Activated naive CD8-positive, alpha-beta T cell treated with anti-CD3 and anti-CD28 coated beads, Interleukin-2, amount 10 ng/mL, durations not matched to agents 7 days and 5 days (primary cell): ENCODE measurements at regions not wholly inside any gene's neighbourhood (a gene's known extent, or its start where the extent isn't known, plus 50 kb on each side); places are given as distances from the start of the nearest gene placed in this dataset.

Experiments
- ATAC-seq: fragments of 150-1000 bp; cut with Tn5 transposase; one replicate; pipeline ENCODE4 v1.10.0; 2021; ENCODE audit warnings: low read depth, moderate library complexity
- POLR2A ChIA-PET: fragments of 350-600 bp; sonication (Branson Sonifier 250); formaldehyde crosslinking; loops from one replicate; lab custom pipeline; 2021; ENCODE audit warnings: antibody characterized with exemption; lab: Charles Lee
- DNase-seq: peaks from one replicate; pipeline ENCODE4 v3.0.0; 2021
- H3K27ac Mint-ChIP-seq: one replicate; pipeline ENCODE4 v1.8.0; 2022; ENCODE audit warnings: mild to moderate bottlenecking, mixed read lengths
- H3K27me3 Mint-ChIP-seq: one replicate; pipeline ENCODE4 v1.8.0; 2022; ENCODE audit warnings: mild to moderate bottlenecking, moderate library complexity, mixed read lengths
- H3K36me3 Mint-ChIP-seq: one replicate; pipeline ENCODE4 v1.8.0; 2021; ENCODE audit warnings: mild to moderate bottlenecking, mixed read lengths
- H3K4me1 Mint-ChIP-seq: one replicate; pipeline ENCODE4 v1.8.0; 2021; ENCODE audit warnings: mixed read lengths
- H3K4me3 Mint-ChIP-seq: one replicate; pipeline ENCODE4 v1.8.0; 2022; ENCODE audit warnings: mild to moderate bottlenecking, moderate library complexity, mixed read lengths
- H3K9me3 Mint-ChIP-seq: one replicate; pipeline ENCODE4 v1.8.0; 2021; ENCODE audit warnings: mixed read lengths

DNA sequence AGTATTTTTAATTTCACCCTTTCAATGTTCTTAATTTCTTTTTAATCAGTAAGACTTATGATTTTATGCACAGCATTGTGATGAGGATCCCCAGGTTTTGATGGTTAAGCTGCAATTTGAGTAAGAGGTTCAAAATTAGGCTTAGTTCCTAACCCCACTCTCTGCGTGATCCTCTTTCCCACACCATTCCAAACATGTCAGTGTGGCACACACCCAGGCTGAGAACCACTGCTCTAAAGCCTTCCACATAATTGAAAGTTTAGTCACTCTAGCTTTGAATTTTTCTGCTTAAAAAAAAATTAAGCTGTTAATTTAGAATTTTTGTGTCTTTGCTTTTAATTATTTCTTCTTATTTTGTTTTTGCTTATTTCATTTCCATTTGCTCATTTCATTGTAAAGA, 68.8 kb upstream of the SLC7A11 start:
- ATAC-seq (no peak), DNase-seq (no peak)
- H3K27me3 Mint-ChIP-seq: no peaks in the 10 kb centered on the region
- H3K36me3 Mint-ChIP-seq: no peaks in the 10 kb centered on the region
- H3K4me3 Mint-ChIP-seq: no peak overlapping the region
- H3K9me3 Mint-ChIP-seq: no peaks in the 10 kb centered on the region
- H3K4me1 Mint-ChIP-seq: no peaks in the 10 kb centered on the region
- no peak overlapping the region for H3K27ac Mint-ChIP-seq
- POLR2A ChIA-PET: no interaction called here

DNA sequence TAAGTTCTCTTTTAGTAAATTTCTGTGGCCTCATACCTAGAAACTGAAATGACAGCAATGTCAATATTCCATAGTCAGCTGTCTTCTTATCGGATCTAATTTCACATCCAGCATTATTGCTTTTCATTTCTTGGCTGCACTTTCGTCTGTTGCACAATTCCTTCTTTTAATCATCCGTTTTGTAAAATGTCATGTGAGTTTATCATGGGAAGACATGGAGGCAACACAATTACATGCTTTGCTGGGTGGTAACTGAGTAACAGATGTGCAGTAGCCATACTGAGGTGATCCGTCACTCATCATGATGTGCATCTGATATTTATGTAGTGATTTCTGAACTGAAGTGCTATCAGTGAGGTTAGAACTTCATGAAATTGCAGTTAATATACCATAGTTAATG, 68.3 kb upstream of the SLC7A11 start:
- Mint-ChIP-seq H3K9me3 (no peaks in the 10 kb centered on the region), H3K4me1 (no peaks in the 10 kb centered on the region), H3K27me3 (no peaks in the 10 kb centered on the region), H3K36me3 (no peaks in the 10 kb centered on the region), H3K4me3 (no peak overlapping the region), H3K27ac (no peak overlapping the region)
- POLR2A ChIA-PET: no interaction called here
- DNase-seq (no peak), ATAC-seq (no peak)

DNA sequence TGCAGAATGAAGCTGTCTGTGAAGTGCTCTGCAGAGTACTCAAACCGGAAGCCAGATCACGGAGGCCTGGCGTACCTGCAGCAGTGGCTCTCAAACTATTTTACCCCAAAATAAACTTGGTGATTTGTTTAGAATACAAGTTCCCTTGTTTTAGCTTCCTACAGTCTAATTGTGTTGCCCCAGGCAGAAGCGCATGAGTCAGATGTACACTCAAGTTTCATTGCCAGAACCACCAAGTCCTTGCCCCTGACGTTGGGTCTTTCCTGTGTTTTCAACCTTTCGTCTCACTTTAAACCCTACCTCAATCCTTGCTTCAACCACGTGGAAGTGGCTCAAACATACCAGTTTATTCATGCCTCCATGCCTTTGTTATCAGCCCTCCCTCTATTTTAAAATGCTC, 66.2 kb upstream of the SLC7A11 start:
- H3K36me3 Mint-ChIP-seq: no peaks in the 10 kb centered on the region
- ATAC-seq (no peak), DNase-seq (no peak)
- no peaks in the 10 kb centered on the region for H3K4me1 Mint-ChIP-seq
- no peaks in the 10 kb centered on the region for H3K9me3 Mint-ChIP-seq
- no peaks in the 10 kb centered on the region for H3K27me3 Mint-ChIP-seq
- POLR2A ChIA-PET: no interaction called here
- H3K27ac Mint-ChIP-seq: no peak overlapping the region
- no peak overlapping the region for H3K4me3 Mint-ChIP-seq

DNA sequence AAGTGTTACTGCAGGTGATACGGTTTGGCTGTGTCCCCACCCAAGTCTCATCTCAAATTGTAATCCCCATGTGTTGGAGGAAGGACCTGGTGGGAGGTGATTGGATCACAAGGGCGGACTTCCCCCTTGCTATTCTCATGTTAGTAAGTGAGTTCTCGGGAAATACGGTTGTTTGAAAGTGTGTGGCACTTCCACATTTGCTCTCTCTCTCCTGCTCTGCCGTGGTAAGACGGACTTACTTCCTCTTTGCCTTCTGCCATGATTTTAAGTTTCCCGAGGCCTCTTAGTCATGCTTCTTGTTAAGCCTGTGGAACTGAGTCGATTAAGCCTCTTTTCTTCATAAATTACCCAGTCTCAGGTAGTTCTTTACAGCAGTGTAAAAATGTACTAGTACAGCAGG, 65.2 kb upstream of the SLC7A11 start:
- ATAC-seq (no peak), DNase-seq (no peak)
- POLR2A ChIA-PET: no interaction called here
- Mint-ChIP-seq H3K4me3 (no peak overlapping the region), H3K4me1 (no peaks in the 10 kb centered on the region), H3K27me3 (no peaks in the 10 kb centered on the region), H3K27ac (no peak overlapping the region), H3K36me3 (no peaks in the 10 kb centered on the region), H3K9me3 (no peaks in the 10 kb centered on the region)

DNA sequence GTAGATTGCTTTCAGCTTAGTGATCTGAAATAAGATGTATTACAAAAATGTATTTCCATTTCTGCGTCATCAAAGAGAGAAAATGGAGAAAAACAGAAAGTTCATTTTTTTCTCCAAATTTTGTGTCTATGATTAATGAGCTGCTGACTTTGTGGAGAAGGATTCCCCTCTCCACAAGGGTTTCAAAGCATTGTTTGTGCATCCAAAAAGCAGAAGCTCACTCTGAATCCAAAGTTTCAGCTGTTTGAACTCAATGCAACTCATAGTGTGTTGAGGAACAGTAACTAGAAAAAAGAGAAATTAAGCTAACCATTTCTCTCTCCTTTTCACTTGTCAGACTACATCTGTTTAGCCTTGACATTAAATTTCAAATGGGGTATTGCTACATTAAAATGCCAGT, 62.9 kb upstream of the SLC7A11 start:
- no peak overlapping the region for H3K4me3 Mint-ChIP-seq
- ATAC-seq (no peak), DNase-seq (no peak)
- POLR2A ChIA-PET: no interaction called here
- peaks cover 2% of the 10 kb centered on the region for H3K27me3 Mint-ChIP-seq
- no peak overlapping the region for H3K27ac Mint-ChIP-seq
- no peaks in the 10 kb centered on the region for H3K9me3 Mint-ChIP-seq
- no peaks in the 10 kb centered on the region for H3K36me3 Mint-ChIP-seq
- no peaks in the 10 kb centered on the region for H3K4me1 Mint-ChIP-seq

DNA sequence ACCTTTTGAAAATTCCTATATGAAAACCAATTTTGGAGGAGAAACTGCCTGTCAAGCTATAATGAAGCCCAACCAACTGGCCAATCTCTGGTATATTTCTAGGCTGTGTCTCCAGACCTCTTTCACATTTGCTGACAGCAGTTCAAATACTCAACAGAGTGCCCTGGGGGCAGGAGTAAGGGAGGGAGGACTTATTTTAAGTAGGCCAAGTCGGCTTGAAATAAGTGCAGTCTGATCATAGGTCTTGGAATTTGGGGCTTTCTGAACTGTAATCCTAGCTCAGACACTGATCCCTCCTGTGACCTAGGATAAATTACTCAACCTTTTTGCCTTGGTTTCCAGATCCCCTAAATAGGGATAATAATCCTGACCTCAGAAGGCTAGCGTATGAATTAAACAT, 59.4 kb upstream of the SLC7A11 start:
- Mint-ChIP-seq H3K27ac (no peak overlapping the region), H3K4me1 (no peaks in the 10 kb centered on the region), H3K27me3 (peaks cover 2% of the 10 kb centered on the region), H3K4me3 (no peak overlapping the region), H3K36me3 (no peaks in the 10 kb centered on the region), H3K9me3 (no peaks in the 10 kb centered on the region)
- DNase-seq (no peak), ATAC-seq (no peak)
- POLR2A ChIA-PET: no interaction called here

DNA sequence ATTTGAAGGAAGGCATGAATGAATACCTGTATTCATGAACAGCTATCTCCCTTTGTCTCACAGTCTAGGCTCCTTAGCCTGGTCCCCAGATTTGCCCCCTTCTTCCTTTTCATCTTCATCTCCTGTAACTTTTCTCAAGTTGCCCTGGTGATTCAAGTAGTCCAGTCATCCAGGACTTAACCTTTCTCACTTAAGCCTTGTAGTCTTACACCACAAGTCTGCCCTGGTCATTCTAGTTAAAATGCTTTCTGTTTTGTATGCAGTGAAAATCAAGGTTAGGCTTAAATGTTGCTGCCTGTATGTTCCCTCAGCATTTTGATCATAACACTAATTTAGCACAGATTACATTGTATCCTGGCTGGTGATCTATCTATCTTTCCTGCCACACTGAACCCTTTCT, 58.5 kb upstream of the SLC7A11 start:
- Mint-ChIP-seq H3K27me3 (peaks cover 2% of the 10 kb centered on the region), H3K27ac (no peak overlapping the region), H3K36me3 (no peaks in the 10 kb centered on the region), H3K4me3 (no peak overlapping the region), H3K4me1 (no peaks in the 10 kb centered on the region), H3K9me3 (no peaks in the 10 kb centered on the region)
- ATAC-seq (no peak), DNase-seq (no peak)
- POLR2A ChIA-PET: no interaction called here

DNA sequence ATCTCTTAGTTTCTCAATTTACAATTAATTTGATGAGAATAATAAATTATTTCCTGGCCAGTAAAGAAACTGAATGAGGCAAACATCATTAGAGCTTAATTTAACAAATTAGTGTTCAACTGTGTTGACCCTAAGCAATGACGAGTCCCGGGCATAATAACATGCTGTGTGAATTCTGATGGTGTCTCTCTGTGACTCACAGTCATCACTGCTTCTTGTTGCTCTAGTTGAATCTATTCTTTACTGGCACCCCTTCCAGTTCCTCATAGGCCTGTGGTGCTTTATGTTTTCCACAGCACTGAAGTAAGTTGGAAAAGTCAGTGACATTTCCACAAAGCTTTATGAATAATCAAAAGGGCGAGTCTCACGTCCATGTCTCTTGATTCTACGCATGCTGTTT, 57.7 kb upstream of the SLC7A11 start:
- no peak overlapping the region for H3K4me3 Mint-ChIP-seq
- no peaks in the 10 kb centered on the region for H3K4me1 Mint-ChIP-seq
- POLR2A ChIA-PET: no interaction called here
- no peak for DNase-seq
- no peak for ATAC-seq
- no peaks in the 10 kb centered on the region for H3K36me3 Mint-ChIP-seq
- peaks cover 2% of the 10 kb centered on the region for H3K27me3 Mint-ChIP-seq
- H3K27ac Mint-ChIP-seq: no peak overlapping the region
- H3K9me3 Mint-ChIP-seq: no peaks in the 10 kb centered on the region

DNA sequence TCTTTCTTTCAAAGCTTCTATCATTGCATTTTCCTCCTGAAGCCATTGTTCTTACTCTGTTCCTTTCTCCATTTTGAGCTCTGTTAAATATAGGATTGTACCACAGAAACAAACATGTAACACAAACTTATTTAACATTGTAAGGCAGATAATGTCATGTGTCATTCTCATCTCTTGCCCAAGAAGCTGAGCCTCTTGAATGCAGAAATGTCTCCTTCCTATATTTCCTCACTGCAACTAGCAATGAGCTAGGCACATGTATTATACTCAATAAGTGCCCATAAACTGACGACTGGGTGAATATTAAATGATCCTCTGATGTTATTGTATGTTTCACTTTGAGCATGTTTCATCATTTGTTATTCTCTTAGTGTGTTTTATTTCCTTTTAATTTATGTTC, 56.7 kb upstream of the SLC7A11 start:
- no peaks in the 10 kb centered on the region for H3K9me3 Mint-ChIP-seq
- POLR2A ChIA-PET: no interaction called here
- no peak overlapping the region for H3K4me3 Mint-ChIP-seq
- ATAC-seq (no peak), DNase-seq (no peak)
- H3K27me3 Mint-ChIP-seq: peaks cover 2% of the 10 kb centered on the region
- H3K27ac Mint-ChIP-seq: no peak overlapping the region
- H3K4me1 Mint-ChIP-seq: no peaks in the 10 kb centered on the region
- no peaks in the 10 kb centered on the region for H3K36me3 Mint-ChIP-seq

DNA sequence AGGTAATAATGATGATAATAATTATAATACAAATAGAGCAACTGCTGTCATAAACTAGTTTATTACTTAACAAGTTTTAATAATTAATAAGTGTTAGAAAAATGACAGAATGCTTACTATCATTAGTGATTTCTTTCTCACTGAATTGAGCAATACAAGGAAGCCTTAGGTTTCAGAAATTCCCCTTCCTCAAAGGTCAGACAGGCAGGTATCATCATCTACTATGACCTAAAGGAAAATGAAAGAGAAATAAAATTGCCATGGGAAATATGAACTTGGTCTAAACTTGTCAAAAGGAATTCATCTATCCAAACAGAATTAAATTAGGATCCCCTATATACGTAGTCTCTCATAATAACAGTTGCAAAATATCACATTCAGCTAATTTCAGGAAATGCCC, 56.3 kb upstream of the SLC7A11 start:
- POLR2A ChIA-PET: no interaction called here
- Mint-ChIP-seq H3K4me3 (no peak overlapping the region), H3K9me3 (no peaks in the 10 kb centered on the region), H3K27me3 (peaks cover 2% of the 10 kb centered on the region), H3K4me1 (no peaks in the 10 kb centered on the region), H3K36me3 (no peaks in the 10 kb centered on the region), H3K27ac (no peak overlapping the region)
- DNase-seq (no peak), ATAC-seq (no peak)

DNA sequence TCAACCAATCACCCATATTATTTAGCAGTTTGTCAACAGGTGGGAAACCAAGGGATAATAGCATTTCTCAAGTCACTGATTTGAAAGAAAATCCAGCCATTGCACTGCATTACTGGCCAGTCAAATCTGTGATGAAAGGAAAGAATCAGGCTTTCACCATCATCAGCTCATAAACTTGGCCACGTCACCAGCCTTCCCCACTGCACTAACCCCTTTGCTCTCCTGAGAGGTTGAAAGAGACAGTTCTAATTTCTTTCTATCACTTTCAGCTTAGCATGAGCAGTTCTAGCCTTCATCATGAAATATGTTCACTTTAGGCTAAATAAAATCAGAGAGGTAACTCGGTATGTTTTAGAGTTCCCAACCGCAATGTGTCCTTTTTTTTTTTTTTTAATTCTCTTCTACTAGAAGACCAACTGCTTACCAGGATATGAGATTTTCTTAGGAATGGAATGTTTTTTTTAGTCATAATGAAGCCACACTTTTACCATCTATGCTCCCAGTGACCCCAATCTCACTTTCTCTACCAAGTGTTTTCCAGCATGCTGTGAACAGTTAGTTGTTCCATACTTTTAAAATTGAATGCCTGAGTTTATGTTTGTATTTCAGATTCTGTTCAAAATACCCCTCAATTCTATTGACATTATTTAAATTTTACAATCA, 55.7 kb upstream of the SLC7A11 start:
- ATAC-seq: no peak
- Mint-ChIP-seq H3K27me3 (peaks cover 2% of the 10 kb centered on the region), H3K9me3 (no peaks in the 10 kb centered on the region), H3K4me1 (no peaks in the 10 kb centered on the region), H3K4me3 (no peak overlapping the region), H3K27ac (no peak overlapping the region), H3K36me3 (no peaks in the 10 kb centered on the region)
- DNase-seq: no peak
- POLR2A ChIA-PET: no interaction called here

DNA sequence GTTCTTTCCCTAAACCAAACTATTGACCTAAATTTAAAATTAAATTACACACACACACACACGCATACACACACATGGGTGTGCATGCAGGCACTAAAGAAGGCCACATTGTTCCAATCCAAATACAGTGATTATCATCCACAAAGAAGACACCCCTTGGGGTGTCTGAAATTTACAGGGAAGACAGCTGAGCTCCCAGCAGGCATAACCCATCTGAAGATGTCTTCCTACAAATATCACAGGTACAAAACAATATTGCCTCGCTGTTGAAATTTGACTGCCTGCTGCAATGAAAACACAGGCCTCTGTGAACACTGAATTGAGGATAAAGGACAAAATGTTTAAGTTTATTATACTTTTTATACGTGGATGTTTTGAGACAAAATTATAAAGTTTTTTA, 50.2 kb upstream of the SLC7A11 start:
- no peaks in the 10 kb centered on the region for H3K9me3 Mint-ChIP-seq
- POLR2A ChIA-PET: no interaction called here
- H3K27ac Mint-ChIP-seq: no peak overlapping the region
- H3K36me3 Mint-ChIP-seq: no peaks in the 10 kb centered on the region
- no peaks in the 10 kb centered on the region for H3K4me1 Mint-ChIP-seq
- no peak overlapping the region for H3K4me3 Mint-ChIP-seq
- no peaks in the 10 kb centered on the region for H3K27me3 Mint-ChIP-seq
- DNase-seq (no peak), ATAC-seq (no peak)
